H1 (cell line): ENCODE measurements at regions not wholly inside any gene's neighbourhood (a gene's known extent, or its start where the extent isn't known, plus 50 kb on each side); places are given as distances from the start of the nearest gene placed in this dataset.

ENCODE experiments used
- CTCF ChIA-PET: fragments of 300-600 bp; sonication (Branson Sonifier 250); formaldehyde crosslinking; loops from one replicate; lab custom pipeline; 2021; ENCODE audit not compliant: partially characterized antibody; lab: Charles Lee
- POLR2A ChIA-PET: fragments of 300-600 bp; sonication (Branson Sonifier 250); formaldehyde crosslinking; loops from one replicate; lab custom pipeline; 2021; ENCODE audit warnings: inconsistent platforms; ENCODE audit not compliant: partially characterized antibody; lab: Charles Lee
- DNase-seq, 2 experiments: peaks; one replicate each; pipeline versions ENCODE4 v3.0.0 to v3.0.0-alpha.2; 2010 to 2022; ENCODE audit warnings: low spot score in 2 of 2, low read depth in 1 of 2, mixed read lengths in 1 of 2
- FAIRE-seq: peaks from 2 replicates; lab custom pipeline; 2011; peaks lifted over from hg19 to GRCh38; lab: Jason Lieb, UNC
- H2AFZ ChIP-seq: 2 replicates; pipeline ENCODE4 v1.8.1; 2012; ENCODE audit warnings: low read length, inconsistent platforms
- H2AK5ac ChIP-seq: 2 replicates; pipeline ENCODE4 v1.6.1; 2013; ENCODE audit warnings: low read depth, low read length
- H2BK120ac ChIP-seq: replicated peaks from 2 replicates; pipeline ENCODE3; 2013; ENCODE audit warnings: low read depth, low read length, inconsistent platforms
- H2BK12ac ChIP-seq: 2 replicates; pipeline ENCODE4 v1.6.1; 2013; ENCODE audit warnings: low read depth, low read length
- H2BK15ac ChIP-seq: 2 replicates; pipeline ENCODE4 v1.6.1; 2013; ENCODE audit warnings: low read length
- H2BK20ac ChIP-seq: 2 replicates; pipeline ENCODE4 v1.6.1; 2013; ENCODE audit warnings: low read length
- H2BK5ac ChIP-seq: 2 replicates; pipeline ENCODE4 v1.6.1; 2013; ENCODE audit warnings: low read depth, low read length
- H3K14ac ChIP-seq: 2 replicates; pipeline ENCODE4 v1.6.1; 2013; ENCODE audit warnings: inconsistent platforms; ENCODE audit not compliant: insufficient read length
- H3K18ac ChIP-seq: 2 replicates; pipeline ENCODE4 v1.6.1; 2013; ENCODE audit warnings: low read length; ENCODE audit errors: extremely low read depth
- H3K23ac ChIP-seq: 2 replicates; pipeline ENCODE4 v1.6.1; 2013; ENCODE audit warnings: inconsistent platforms; ENCODE audit not compliant: insufficient read length
- H3K23me2 ChIP-seq: 2 replicates; pipeline ENCODE4 v1.6.1; 2013; ENCODE audit warnings: low read depth, low read length
- H3K27ac ChIP-seq: 2 replicates; pipeline ENCODE4 v1.6.1; 2011; ENCODE audit warnings: low read depth, low read length, inconsistent platforms
- H3K27me3 ChIP-seq, 4 experiments: replicated peaks in 1 of 4; 1 replicate in 1 of 4; 2 replicates in 3 of 4; pipeline versions ENCODE4 v1.6.1 to v1.8.1; 2011 to 2013; ENCODE audit warnings: low read length in 3 of 4, mild to moderate bottlenecking in 3 of 4, inconsistent platforms in 2 of 4, mixed read lengths in 2 of 4, moderate library complexity in 1 of 4; ENCODE audit not compliant: control insufficient read depth in 3 of 4, insufficient read depth in 3 of 4; ENCODE audit errors: extremely low read depth in 1 of 4
- H3K36me3 ChIP-seq, 4 experiments: 2 replicates each; pipeline versions ENCODE4 v1.6.1 to v1.8.1; 2011 to 2013; ENCODE audit warnings: mild to moderate bottlenecking in 4 of 4, low read length in 3 of 4, moderate library complexity in 2 of 4, control low read depth in 1 of 4, inconsistent platforms in 1 of 4; ENCODE audit not compliant: insufficient read depth in 4 of 4, control insufficient read depth in 2 of 4
- H3K4ac ChIP-seq: replicated peaks from 2 replicates; pipeline ENCODE3; 2013; ENCODE audit warnings: low read length, low read depth, mixed read lengths, inconsistent platforms; ENCODE audit not compliant: insufficient read length
- H3K4me1 ChIP-seq, 4 experiments: replicated peaks in 1 of 4; 1 replicate in 1 of 4; 2 replicates in 3 of 4; pipeline versions ENCODE4 v1.6.1 to v1.8.1; 2011 to 2013; ENCODE audit warnings: low read length in 3 of 4, inconsistent platforms in 2 of 4, mixed read lengths in 1 of 4; ENCODE audit not compliant: insufficient read depth in 4 of 4, control insufficient read depth in 3 of 4
- H3K4me2 ChIP-seq, 2 experiments: 2 replicates each; pipeline versions ENCODE4 v1.6.1 to v1.8.1; 2011 to 2013; ENCODE audit warnings: low read depth in 2 of 2, low read length in 2 of 2, control low read depth in 1 of 2, inconsistent platforms in 1 of 2, mild to moderate bottlenecking in 1 of 2; ENCODE audit not compliant: insufficient read depth in 1 of 2
- H3K4me3 ChIP-seq, 4 experiments: fragments of 200-600, 300-600 bp in 1 of 4; sonication (generic), shearing (Covaris generic), sonication (Bioruptor Twin) in 1 of 4; 2 replicates each; pipeline versions ENCODE4 v1.5.1 to v1.8.1; 2011 to 2016; ENCODE audit warnings: low read length in 4 of 4, low read depth in 3 of 4, control low read depth in 2 of 4, inconsistent platforms in 2 of 4, mild to moderate bottlenecking in 2 of 4, mixed read lengths in 1 of 4, moderate library complexity in 1 of 4; ENCODE audit not compliant: insufficient read depth in 2 of 4; ENCODE audit errors: extremely low read depth in 1 of 4
- H3K56ac ChIP-seq: replicated peaks from 2 replicates; pipeline ENCODE3; 2013; ENCODE audit warnings: low read depth, mild to moderate bottlenecking, mixed read lengths, low read length, inconsistent platforms; ENCODE audit not compliant: insufficient read length
- H3K79me1 ChIP-seq: 2 replicates; pipeline ENCODE4 v1.6.1; 2013; ENCODE audit warnings: low read depth, low read length, control low read depth
- H3K79me2 ChIP-seq, 2 experiments: 2 replicates each; pipeline versions ENCODE4 v1.6.1 to v1.8.1; 2012 to 2013; ENCODE audit warnings: low read length in 2 of 2, mild to moderate bottlenecking in 2 of 2, inconsistent platforms in 1 of 2; ENCODE audit not compliant: insufficient read depth in 2 of 2, control insufficient read depth in 1 of 2
- H3K9ac ChIP-seq, 4 experiments: replicated peaks in 1 of 4; 1 replicate in 1 of 4; 2 replicates in 3 of 4; pipeline versions ENCODE4 v1.6.1 to v1.8.1; 2011 to 2013; ENCODE audit warnings: low read depth in 3 of 4, low read length in 3 of 4, control low read depth in 2 of 4, mild to moderate bottlenecking in 2 of 4, moderate library complexity in 2 of 4, inconsistent platforms in 1 of 4; ENCODE audit errors: extremely low read depth in 1 of 4
- H3K9me3 ChIP-seq, 2 experiments: 2 replicates each; pipeline versions ENCODE4 v1.6.1 to v1.8.1; 2012 to 2013; ENCODE audit warnings: mild to moderate bottlenecking in 2 of 2, moderate library complexity in 2 of 2, control low read depth in 1 of 2, inconsistent platforms in 1 of 2, low read depth in 1 of 2, low read length in 1 of 2, mixed read lengths in 1 of 2; ENCODE audit not compliant: insufficient read depth in 2 of 2
- H4K20me1 ChIP-seq, 2 experiments: replicated peaks in 1 of 2; 2 replicates each; pipeline versions ENCODE3 to v1.8.1; 2011 to 2013; ENCODE audit warnings: inconsistent platforms in 2 of 2, low read length in 2 of 2, mild to moderate bottlenecking in 1 of 2; ENCODE audit not compliant: insufficient read depth in 2 of 2, control insufficient read depth in 1 of 2
- H4K5ac ChIP-seq: 2 replicates; pipeline ENCODE4 v1.6.1; 2013; ENCODE audit warnings: low read length, low read depth, mixed read lengths, inconsistent platforms; ENCODE audit not compliant: insufficient read length
- H4K8ac ChIP-seq: 2 replicates; pipeline ENCODE4 v1.8.0; 2013; ENCODE audit warnings: mild to moderate bottlenecking, moderate library complexity, low read length, inconsistent platforms; ENCODE audit not compliant: insufficient read depth; ENCODE audit errors: extremely low read depth
- H4K91ac ChIP-seq: replicated peaks from 2 replicates; pipeline ENCODE3; 2013; ENCODE audit warnings: low read length, mixed read lengths, inconsistent platforms; ENCODE audit not compliant: insufficient read length
- ASH2L ChIP-seq: fragments of 200-600, 300-600 bp; sonication (generic); IDR thresholded peaks from one replicate; pipeline ENCODE4 v1.7.1; 2017; ENCODE audit warnings: low read length
- BCL11A ChIP-seq, 2 experiments: IDR thresholded peaks; one replicate each; pipeline ENCODE4 v1.6.1; 2011; ENCODE audit warnings: low read depth in 2 of 2, low read length in 2 of 2, mild to moderate bottlenecking in 2 of 2
- CEBPB ChIP-seq: IDR thresholded peaks from 2 replicates; pipeline ENCODE4 v1.6.1; 2012; ENCODE audit warnings: low read depth, low read length
- CHD1 ChIP-seq: IDR thresholded peaks from 2 replicates; pipeline ENCODE4 v1.6.1; 2012; ENCODE audit warnings: low read depth, low read length, improper control_type of control experiment
- CREB1 ChIP-seq: IDR thresholded peaks from 2 replicates; pipeline ENCODE4 v1.6.1; 2012; ENCODE audit warnings: inconsistent platforms
- CTBP2 ChIP-seq: IDR thresholded peaks from 2 replicates; pipeline ENCODE4 v1.7.0; 2011; ENCODE audit warnings: borderline replicate concordance, mild to moderate bottlenecking, moderate library complexity, mixed read lengths, low read length; ENCODE audit not compliant: insufficient read depth, insufficient read length
- EGR1 ChIP-seq: IDR thresholded peaks from 2 replicates; pipeline ENCODE4 v1.6.1; 2011; ENCODE audit warnings: low read depth, low read length, borderline replicate concordance
- GABPA ChIP-seq: IDR thresholded peaks from 2 replicates; pipeline ENCODE4 v1.6.1; 2011; ENCODE audit warnings: mild to moderate bottlenecking, low read length, moderate library complexity, borderline replicate concordance; ENCODE audit not compliant: insufficient read depth
- HDAC2 ChIP-seq, 2 experiments: fragments of 300-600 bp in 1 of 2; sonication (generic) in 1 of 2; IDR thresholded peaks; 2 replicates each; pipeline ENCODE4 v1.6.1; 2011 to 2012; ENCODE audit warnings: low read depth in 2 of 2, low read length in 2 of 2, mild to moderate bottlenecking in 2 of 2, moderate library complexity in 2 of 2, borderline replicate concordance in 1 of 2, inconsistent platforms in 1 of 2
- JUND ChIP-seq: IDR thresholded peaks from 2 replicates; pipeline ENCODE4 v1.6.1; 2011; ENCODE audit warnings: mild to moderate bottlenecking, improper control_type of control experiment, low read length
- RNF2 ChIP-seq: fragments of 200-900, 300-1000 bp; sonication (generic); IDR thresholded peaks from 2 replicates; pipeline ENCODE4 v1.7.1; 2016; ENCODE audit warnings: borderline replicate concordance, low read depth, mild to moderate bottlenecking, antibody characterized with exemption, low read length; ENCODE audit not compliant: poor library complexity, severe bottlenecking; ENCODE audit errors: missing control alignments
- RXRA ChIP-seq: IDR thresholded peaks from 2 replicates; pipeline ENCODE4 v1.6.1; 2011; ENCODE audit warnings: low read depth, mild to moderate bottlenecking, low read length, moderate library complexity; ENCODE audit not compliant: insufficient read depth
- SP1 ChIP-seq: IDR thresholded peaks from 2 replicates; pipeline ENCODE4 v1.6.1; 2011; ENCODE audit warnings: low read depth, low read length
- SP4 ChIP-seq: IDR thresholded peaks from 2 replicates; pipeline ENCODE4 v1.6.1; 2012; ENCODE audit warnings: low read length, inconsistent platforms
- WGBS, 2 experiments: shearing (Covaris generic) in 1 of 2; methylation state at CpG; one replicate each; pipeline versions ENCODE4 v1.1.6 to v1.1.7; 2013 to 2015; ENCODE audit warnings: low lambda C conversion rate in 2 of 2, mixed read lengths in 2 of 2, inconsistent platforms in 1 of 2, low coverage in 1 of 2, missing lambda C conversion rate in 1 of 2; ENCODE audit not compliant: insufficient replicate concordance in 2 of 2, insufficient coverage in 1 of 2, insufficient read length in 1 of 2; ENCODE audit errors: extremely low coverage in 1 of 2, missing lambda C conversion rate in 1 of 2; 5-methylcytosine and 5-hydroxymethylcytosine counted together

DNA sequence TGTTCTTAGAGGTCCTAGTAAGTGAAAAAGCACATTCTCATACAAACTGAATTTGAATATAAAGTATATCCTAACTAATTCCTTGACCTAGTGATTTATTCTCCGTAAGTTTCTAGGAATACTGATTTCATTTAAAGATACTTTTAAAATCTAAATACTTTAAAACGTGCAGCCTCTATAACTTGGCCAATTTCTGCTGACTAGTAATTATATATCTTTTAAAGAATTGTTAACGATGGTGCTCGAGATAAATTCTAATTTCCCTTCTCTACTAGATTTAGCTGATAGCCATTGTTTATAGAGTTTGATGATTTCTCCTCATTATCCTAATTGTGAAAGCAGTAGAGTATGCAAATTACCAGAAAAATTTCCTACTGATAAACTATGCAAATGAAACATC is 257.9 kb downstream of the ADAMTS20 start:
- no peak overlapping the region for H2AFZ ChIP-seq
- H3K36me3 ChIP-seq = no peaks in the 10 kb centered on the region
- POLR2A ChIA-PET = no interaction called here
- H3K4me2 ChIP-seq = no peak overlapping the region
- CTCF ChIA-PET = no interaction called here
- no peak overlapping the region for H4K91ac ChIP-seq
- no peak overlapping the region for H3K4me3 ChIP-seq
- no peaks in the 10 kb centered on the region for H3K23me2 ChIP-seq
- H2BK5ac ChIP-seq = no peak overlapping the region
- no peaks in the 10 kb centered on the region for H3K79me1 ChIP-seq
- DNase-seq = no peak
- H2BK20ac ChIP-seq = no peak overlapping the region
- H3K27ac ChIP-seq = no peak overlapping the region
- no peak overlapping the region for H2BK12ac ChIP-seq
- H3K18ac ChIP-seq = no peak overlapping the region
- no peaks in the 10 kb centered on the region for H3K79me2 ChIP-seq
- H4K5ac ChIP-seq = no peak overlapping the region
- H4K8ac ChIP-seq = no peak overlapping the region
- H3K14ac ChIP-seq = no peak overlapping the region
- no peak overlapping the region for H3K23ac ChIP-seq
- no peaks in the 10 kb centered on the region for H3K4me1 ChIP-seq
- H2BK15ac ChIP-seq = no peak overlapping the region
- H3K9me3 ChIP-seq = no peaks in the 10 kb centered on the region
- no peak for FAIRE-seq
- no peak overlapping the region for H2BK120ac ChIP-seq
- no peak overlapping the region for H2AK5ac ChIP-seq
- 84% methylated on average over 4 of the region's 4 CpGs; no CpG with 5 or more reads in 1 of the 2 experiments for WGBS, 2 experiments
- H3K4ac ChIP-seq = no peak overlapping the region
- no peak overlapping the region for H3K9ac ChIP-seq
- no peaks in the 10 kb centered on the region for H4K20me1 ChIP-seq
- H3K56ac ChIP-seq = no peak overlapping the region
- H3K27me3 ChIP-seq = no peaks in the 10 kb centered on the region
- TF ChIP-seq HDAC2 (IDR thresholded peaks at IDR 0.05; ENCODE audit: borderline replicate concordance in 1 of 2, low read depth in 2 of 2, low read length in 2 of 2) = no peak
- TF ChIP-seq CHD1 = no peak
- no peak for TF ChIP-seq BCL11A (IDR thresholded peaks at IDR 0.05; ENCODE audit: low read depth in 2 of 2, low read length in 2 of 2)
- TF ChIP-seq RXRA = no peak
- TF ChIP-seq SP4 = no peak
- TF ChIP-seq CREB1 = no peak
- TF ChIP-seq GABPA = no peak
- no peak for TF ChIP-seq CTBP2
- TF ChIP-seq SP1 = no peak
- no peak for TF ChIP-seq EGR1
- TF ChIP-seq RNF2 = no peak
- TF ChIP-seq JUND = no peak
- TF ChIP-seq ASH2L = no peak
- no peak for TF ChIP-seq CEBPB
